ENCODE measurements at regions not wholly inside any gene's neighbourhood (a gene's known extent, or its start where the extent isn't known, plus 50 kb on each side); places are given as distances from the start of the nearest gene placed in this dataset.

DNA sequence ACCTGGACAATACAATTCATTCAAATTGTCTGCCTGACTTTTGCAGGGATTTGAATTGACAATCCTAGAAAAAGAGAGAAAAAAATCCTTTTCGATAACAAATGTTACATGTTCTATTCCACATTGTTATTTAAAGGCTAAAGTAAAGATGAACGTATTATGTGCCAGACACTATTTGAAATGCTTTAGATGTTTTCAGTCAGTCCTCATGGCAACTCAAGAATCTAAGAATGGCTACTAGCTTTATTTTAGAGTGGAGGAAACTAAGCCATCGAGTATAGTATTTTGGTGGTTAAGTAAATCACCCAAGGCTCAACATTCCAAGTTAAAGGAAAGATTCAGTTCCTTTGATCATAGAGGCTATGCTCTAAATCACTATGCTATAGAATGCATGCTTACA is 558.6 kb upstream of the MAN1A1 start:
- TF ChIP-seq SIN3A (IDR thresholded peaks at IDR 0.05; ENCODE audit: borderline replicate concordance, insufficient read depth, low read depth, low read length) (no peak), TCF7L2 (IDR thresholded peaks at IDR 0.05; ENCODE audit: low read depth, low read length) (no peak)
- TF ChIP-seq, protein P1, sequence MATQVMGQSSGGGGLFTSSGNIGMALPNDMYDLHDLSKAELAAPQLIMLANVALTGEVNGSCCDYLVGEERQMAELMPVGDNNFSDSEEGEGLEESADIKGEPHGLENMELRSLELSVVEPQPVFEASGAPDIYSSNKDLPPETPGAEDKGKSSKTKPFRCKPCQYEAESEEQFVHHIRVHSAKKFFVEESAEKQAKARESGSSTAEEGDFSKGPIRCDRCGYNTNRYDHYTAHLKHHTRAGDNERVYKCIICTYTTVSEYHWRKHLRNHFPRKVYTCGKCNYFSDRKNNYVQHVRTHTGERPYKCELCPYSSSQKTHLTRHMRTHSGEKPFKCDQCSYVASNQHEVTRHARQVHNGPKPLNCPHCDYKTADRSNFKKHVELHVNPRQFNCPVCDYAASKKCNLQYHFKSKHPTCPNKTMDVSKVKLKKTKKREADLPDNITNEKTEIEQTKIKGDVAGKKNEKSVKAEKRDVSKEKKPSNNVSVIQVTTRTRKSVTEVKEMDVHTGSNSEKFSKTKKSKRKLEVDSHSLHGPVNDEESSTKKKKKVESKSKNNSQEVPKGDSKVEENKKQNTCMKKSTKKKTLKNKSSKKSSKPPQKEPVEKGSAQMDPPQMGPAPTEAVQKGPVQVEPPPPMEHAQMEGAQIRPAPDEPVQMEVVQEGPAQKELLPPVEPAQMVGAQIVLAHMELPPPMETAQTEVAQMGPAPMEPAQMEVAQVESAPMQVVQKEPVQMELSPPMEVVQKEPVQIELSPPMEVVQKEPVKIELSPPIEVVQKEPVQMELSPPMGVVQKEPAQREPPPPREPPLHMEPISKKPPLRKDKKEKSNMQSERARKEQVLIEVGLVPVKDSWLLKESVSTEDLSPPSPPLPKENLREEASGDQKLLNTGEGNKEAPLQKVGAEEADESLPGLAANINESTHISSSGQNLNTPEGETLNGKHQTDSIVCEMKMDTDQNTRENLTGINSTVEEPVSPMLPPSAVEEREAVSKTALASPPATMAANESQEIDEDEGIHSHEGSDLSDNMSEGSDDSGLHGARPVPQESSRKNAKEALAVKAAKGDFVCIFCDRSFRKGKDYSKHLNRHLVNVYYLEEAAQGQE (IDR thresholded peaks at IDR 0.05; ENCODE audit: insufficient read depth in 1 of 2, low read depth in 2 of 2, low read length in 1 of 2), result no peak
- in situ Hi-C loops (cut with HindIII; ENCODE audit: low pct_unique_long_range_greater_than_20kb, low sequenced_read_pairs) (no loop called here), intact Hi-C loops (cut with micrococcal nuclease; ENCODE audit: unreplicated experiment) (no loop called here)
- Histone ChIP-seq H3K27me3 (ENCODE audit: control insufficient read depth, insufficient read depth, low read length) (no peaks in the 10 kb centered on the region), H3K27ac (ENCODE audit: low read length) (no peak overlapping the region), H3K4me3 (ENCODE audit: low read depth in 2 of 2, low read length in 2 of 2) (no peak overlapping the region), H3K9me3 (ENCODE audit: control insufficient read depth, insufficient read depth, low read depth, low read length) (no peaks in the 10 kb centered on the region), H3K36me3 (ENCODE audit: control insufficient read depth, insufficient read depth, low read length) (no peaks in the 10 kb centered on the region), H3K4me1 (ENCODE audit: control insufficient read depth, insufficient read depth, low read length) (no peaks in the 10 kb centered on the region)
- DNase-seq (ENCODE audit: low read depth, low spot score) (no peak), ATAC-seq (no peak)
- no TSS peak for BruUV-seq (replicated peaks)
- ChIA-PET CTCF (no interaction called here), POLR2A (no interaction called here)

DNA sequence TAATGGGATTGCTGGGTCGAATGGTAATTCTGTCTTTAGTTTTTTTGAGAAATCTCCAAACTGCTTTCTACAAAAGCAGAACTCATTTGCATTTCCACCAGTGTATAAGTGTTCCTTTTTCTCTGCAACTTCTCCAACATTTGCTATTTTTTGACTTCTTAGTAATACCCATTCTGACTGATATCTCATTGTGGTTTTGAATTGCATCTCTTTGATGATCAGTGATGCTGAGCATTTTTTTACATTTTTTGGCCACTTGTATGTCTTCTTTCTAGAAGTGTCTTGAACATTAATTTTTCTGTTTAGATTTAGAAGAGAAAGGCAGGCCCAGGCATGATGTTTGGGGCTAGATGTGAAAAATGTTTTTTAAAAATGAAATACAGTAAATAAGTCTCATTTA is 553.1 kb upstream of the MAN1A1 start:
- no TSS peak for BruUV-seq (replicated peaks)
- Histone ChIP-seq H3K27me3 (ENCODE audit: control insufficient read depth, insufficient read depth, low read length) (no peaks in the 10 kb centered on the region), H3K36me3 (ENCODE audit: control insufficient read depth, insufficient read depth, low read length) (no peaks in the 10 kb centered on the region)

More for the DNA sequence above, 553.1 kb upstream of the MAN1A1 start:
- in situ Hi-C loops (cut with HindIII; ENCODE audit: low pct_unique_long_range_greater_than_20kb, low sequenced_read_pairs), result no loop called here
- no peak for TF ChIP-seq POLR2AphosphoS5 (IDR thresholded peaks at IDR 0.05; ENCODE audit: low read depth, low read length)
- TF ChIP-seq, protein P1 (IDR thresholded peaks at IDR 0.05; ENCODE audit: insufficient read depth in 1 of 2, low read depth in 2 of 2, low read length in 1 of 2), result no peak
- TF ChIP-seq TCF7L2 (IDR thresholded peaks at IDR 0.05; ENCODE audit: low read depth, low read length), result no peak
- TF ChIP-seq, protein P2, sequence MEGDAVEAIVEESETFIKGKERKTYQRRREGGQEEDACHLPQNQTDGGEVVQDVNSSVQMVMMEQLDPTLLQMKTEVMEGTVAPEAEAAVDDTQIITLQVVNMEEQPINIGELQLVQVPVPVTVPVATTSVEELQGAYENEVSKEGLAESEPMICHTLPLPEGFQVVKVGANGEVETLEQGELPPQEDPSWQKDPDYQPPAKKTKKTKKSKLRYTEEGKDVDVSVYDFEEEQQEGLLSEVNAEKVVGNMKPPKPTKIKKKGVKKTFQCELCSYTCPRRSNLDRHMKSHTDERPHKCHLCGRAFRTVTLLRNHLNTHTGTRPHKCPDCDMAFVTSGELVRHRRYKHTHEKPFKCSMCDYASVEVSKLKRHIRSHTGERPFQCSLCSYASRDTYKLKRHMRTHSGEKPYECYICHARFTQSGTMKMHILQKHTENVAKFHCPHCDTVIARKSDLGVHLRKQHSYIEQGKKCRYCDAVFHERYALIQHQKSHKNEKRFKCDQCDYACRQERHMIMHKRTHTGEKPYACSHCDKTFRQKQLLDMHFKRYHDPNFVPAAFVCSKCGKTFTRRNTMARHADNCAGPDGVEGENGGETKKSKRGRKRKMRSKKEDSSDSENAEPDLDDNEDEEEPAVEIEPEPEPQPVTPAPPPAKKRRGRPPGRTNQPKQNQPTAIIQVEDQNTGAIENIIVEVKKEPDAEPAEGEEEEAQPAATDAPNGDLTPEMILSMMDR (IDR thresholded peaks at IDR 0.05), result no peak
- no peak for TF ChIP-seq SIN3A (IDR thresholded peaks at IDR 0.05; ENCODE audit: borderline replicate concordance, insufficient read depth, low read depth, low read length)
- no peak for DNase-seq (ENCODE audit: low read depth, low spot score)
- POLR2A ChIA-PET, result no interaction called here
- intact Hi-C loops (cut with micrococcal nuclease; ENCODE audit: unreplicated experiment), result no loop called here
- Histone ChIP-seq H3K27ac (ENCODE audit: low read length) (no peak overlapping the region), H3K4me3 (ENCODE audit: low read depth in 2 of 2, low read length in 2 of 2) (no peak overlapping the region), H3K4me1 (ENCODE audit: control insufficient read depth, insufficient read depth, low read length) (no peaks in the 10 kb centered on the region), H3K9me3 (ENCODE audit: control insufficient read depth, insufficient read depth, low read depth, low read length) (no peaks in the 10 kb centered on the region)
- ATAC-seq, result no peak
- CTCF ChIA-PET, result no interaction called here
